ENCODE measurements at regions not wholly inside any gene's neighbourhood (a gene's known extent, or its start where the extent isn't known, plus 50 kb on each side); places are given as distances from the start of the nearest gene placed in this dataset.
"Not testable (repeated sequence)": the region's sequence is repeated elsewhere in the genome, so short reads cannot be mapped to it uniquely, and the experiment has no call there.

- DNase-seq (ENCODE audit: low spot score); ATAC-seq (ENCODE audit: low FRiP score): not testable (repeated sequence)
These were observed 52.3 kb upstream of the MAN1A2 start for GRCh38 chr1:117314951-117315350.

- DNase-seq (ENCODE audit: low spot score) (no peak), ATAC-seq (ENCODE audit: low FRiP score) (no peak)
- TF ChIP-seq, protein P1, sequence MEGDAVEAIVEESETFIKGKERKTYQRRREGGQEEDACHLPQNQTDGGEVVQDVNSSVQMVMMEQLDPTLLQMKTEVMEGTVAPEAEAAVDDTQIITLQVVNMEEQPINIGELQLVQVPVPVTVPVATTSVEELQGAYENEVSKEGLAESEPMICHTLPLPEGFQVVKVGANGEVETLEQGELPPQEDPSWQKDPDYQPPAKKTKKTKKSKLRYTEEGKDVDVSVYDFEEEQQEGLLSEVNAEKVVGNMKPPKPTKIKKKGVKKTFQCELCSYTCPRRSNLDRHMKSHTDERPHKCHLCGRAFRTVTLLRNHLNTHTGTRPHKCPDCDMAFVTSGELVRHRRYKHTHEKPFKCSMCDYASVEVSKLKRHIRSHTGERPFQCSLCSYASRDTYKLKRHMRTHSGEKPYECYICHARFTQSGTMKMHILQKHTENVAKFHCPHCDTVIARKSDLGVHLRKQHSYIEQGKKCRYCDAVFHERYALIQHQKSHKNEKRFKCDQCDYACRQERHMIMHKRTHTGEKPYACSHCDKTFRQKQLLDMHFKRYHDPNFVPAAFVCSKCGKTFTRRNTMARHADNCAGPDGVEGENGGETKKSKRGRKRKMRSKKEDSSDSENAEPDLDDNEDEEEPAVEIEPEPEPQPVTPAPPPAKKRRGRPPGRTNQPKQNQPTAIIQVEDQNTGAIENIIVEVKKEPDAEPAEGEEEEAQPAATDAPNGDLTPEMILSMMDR (IDR thresholded peaks at IDR 0.05), result no peak
These were observed 53.7 kb upstream of the MAN1A2 start for GRCh38 chr1:117313555-117313954.

- DNase-seq (ENCODE audit: low spot score) (no peak), ATAC-seq (ENCODE audit: low FRiP score) (no peak)
- TF ChIP-seq, protein P1 (IDR thresholded peaks at IDR 0.05), result no peak
These were observed 54.7 kb upstream of the MAN1A2 start for GRCh38 chr1:117312453-117313138.

DNA sequence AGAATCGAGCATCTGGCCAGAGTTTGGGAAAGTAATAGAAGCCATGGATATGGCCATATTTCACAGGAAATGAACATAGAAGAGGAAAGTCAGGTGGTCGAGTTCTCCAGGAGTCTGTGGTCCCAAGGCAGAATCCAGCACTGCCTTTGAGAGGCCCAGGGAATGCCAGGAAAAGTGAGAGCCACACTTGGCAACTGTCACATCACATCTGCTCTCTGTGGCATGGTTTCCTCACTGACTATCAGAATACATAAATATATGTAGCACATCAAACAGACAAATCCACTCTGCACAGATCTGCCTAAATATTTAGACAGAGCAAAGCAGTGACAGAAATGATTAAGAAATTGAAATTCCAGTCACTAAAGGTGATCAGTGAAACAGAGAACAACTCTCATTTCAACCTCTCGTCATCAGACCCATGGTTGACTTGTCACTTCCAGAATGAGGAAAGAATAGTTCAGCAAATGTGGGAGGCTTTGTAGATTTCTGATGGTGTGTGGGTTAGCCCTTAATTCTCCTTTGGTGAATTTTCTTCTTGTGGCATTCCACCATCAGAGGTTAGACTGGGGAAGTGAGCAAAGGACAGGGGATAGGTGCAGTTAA lies 58.8 kb upstream of the MAN1A2 start:
- TF ChIP-seq, protein P1 (IDR thresholded peaks at IDR 0.05), result no peak
- no peak for ATAC-seq (ENCODE audit: low FRiP score)

GRCh38 chr1:117301901-117302300 lies 65.3 kb upstream of the MAN1A2 start:
- ATAC-seq (ENCODE audit: low FRiP score) (no peak), DNase-seq (ENCODE audit: low spot score) (no peak)
- TF ChIP-seq, protein P1 (IDR thresholded peaks at IDR 0.05), result no peak

More for the DNA sequence above, 58.8 kb upstream of the MAN1A2 start:
- DNase-seq (ENCODE audit: low spot score), result no peak

- not testable (repeated sequence) for DNase-seq (ENCODE audit: low spot score)
These were observed 67.1 kb upstream of the MAN1A2 start for GRCh38 chr1:117300183-117300582.

GRCh38 chr1:117295001-117295400 lies 72.2 kb upstream of the MAN1A2 start:
- no peak for DNase-seq (ENCODE audit: low spot score)
- no peak for ATAC-seq (ENCODE audit: low FRiP score)
- TF ChIP-seq, protein P1 (IDR thresholded peaks at IDR 0.05), result no peak

More at GRCh38 chr1:117300183-117300582, 67.1 kb upstream of the MAN1A2 start:
- not testable (repeated sequence) for ATAC-seq (ENCODE audit: low FRiP score)

GRCh38 chr1:117290890-117291289 lies 76.4 kb upstream of the MAN1A2 start:
- no peak for ATAC-seq (ENCODE audit: low FRiP score)
- no peak for DNase-seq (ENCODE audit: low spot score)

More at GRCh38 chr1:117290890-117291289, 76.4 kb upstream of the MAN1A2 start:
- TF ChIP-seq, protein P1 (IDR thresholded peaks at IDR 0.05), result no peak
